Testis (tissue), 2 donors: ENCODE measurements at regions not wholly inside any gene's neighbourhood (a gene's known extent, or its start where the extent isn't known, plus 50 kb on each side); places are given as distances from the start of the nearest gene placed in this dataset.

Source experiments
- POLR2A ChIP-seq: fragments of 450-650 bp; IDR thresholded peaks from one replicate; pipeline ENCODE4 v1.6.1; 2017; ENCODE audit warnings: antibody characterized with exemption, mild to moderate bottlenecking, moderate library complexity
- TF ChIP-seq, protein P1 (sequence below), 3 experiments: fragments of 450-650 bp in 2 of 3; fragments of 200-600 bp in 1 of 3; sonication (generic) in 1 of 3; IDR thresholded peaks; one replicate each; pipeline ENCODE4 v1.5.1; 2016 to 2019; ENCODE audit warnings: antibody characterized with exemption in 3 of 3, mild to moderate bottlenecking in 2 of 3, moderate library complexity in 1 of 3

DNA sequence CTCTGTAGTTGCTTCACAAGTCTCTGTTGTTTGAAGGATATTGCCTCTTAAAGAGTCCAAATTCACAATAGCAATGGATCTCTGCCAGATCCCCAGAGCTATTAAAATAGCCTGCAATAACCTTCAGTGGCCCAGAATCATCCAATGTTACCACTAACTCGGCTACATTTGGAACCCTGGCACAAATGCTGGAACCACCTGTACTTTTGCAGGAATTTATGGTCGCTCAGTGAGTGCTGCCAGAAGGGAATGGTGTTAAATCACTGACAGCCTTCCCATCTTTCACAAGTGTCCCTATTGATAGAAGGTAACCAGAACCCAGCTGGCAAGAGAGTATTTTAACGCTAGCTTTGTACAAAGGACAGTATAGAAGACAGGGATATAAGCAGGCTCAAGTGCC, 298.8 kb upstream of the PLSCR5 start:
- TF ChIP-seq, protein P1, sequence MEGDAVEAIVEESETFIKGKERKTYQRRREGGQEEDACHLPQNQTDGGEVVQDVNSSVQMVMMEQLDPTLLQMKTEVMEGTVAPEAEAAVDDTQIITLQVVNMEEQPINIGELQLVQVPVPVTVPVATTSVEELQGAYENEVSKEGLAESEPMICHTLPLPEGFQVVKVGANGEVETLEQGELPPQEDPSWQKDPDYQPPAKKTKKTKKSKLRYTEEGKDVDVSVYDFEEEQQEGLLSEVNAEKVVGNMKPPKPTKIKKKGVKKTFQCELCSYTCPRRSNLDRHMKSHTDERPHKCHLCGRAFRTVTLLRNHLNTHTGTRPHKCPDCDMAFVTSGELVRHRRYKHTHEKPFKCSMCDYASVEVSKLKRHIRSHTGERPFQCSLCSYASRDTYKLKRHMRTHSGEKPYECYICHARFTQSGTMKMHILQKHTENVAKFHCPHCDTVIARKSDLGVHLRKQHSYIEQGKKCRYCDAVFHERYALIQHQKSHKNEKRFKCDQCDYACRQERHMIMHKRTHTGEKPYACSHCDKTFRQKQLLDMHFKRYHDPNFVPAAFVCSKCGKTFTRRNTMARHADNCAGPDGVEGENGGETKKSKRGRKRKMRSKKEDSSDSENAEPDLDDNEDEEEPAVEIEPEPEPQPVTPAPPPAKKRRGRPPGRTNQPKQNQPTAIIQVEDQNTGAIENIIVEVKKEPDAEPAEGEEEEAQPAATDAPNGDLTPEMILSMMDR (IDR thresholded peaks at IDR 0.05), result no peak
- no peak for TF ChIP-seq POLR2A
